ENCODE measurements at regions not wholly inside any gene's neighbourhood (a gene's known extent, or its start where the extent isn't known, plus 50 kb on each side); places are given as distances from the start of the nearest gene placed in this dataset.

GRCh38 chr4:114136069-114136468 is 156.6 kb upstream of the ARSJ start:
- TF ChIP-seq CTCF (conservative IDR thresholded peaks at IDR 0.05) (no peak), ZFX (IDR thresholded peaks at IDR 0.05) (no peak)
